ENCODE measurements at regions not wholly inside any gene's neighbourhood (a gene's known extent, or its start where the extent isn't known, plus 50 kb on each side); places are given as distances from the start of the nearest gene placed in this dataset.

- 80% methylated on average over 5 of the region's 9 CpGs for WGBS (ENCODE audit: insufficient coverage)
- CTCF ChIA-PET, result no interaction called here
- H3K27me3 Mint-ChIP-seq, result peaks cover 14% of the 10 kb centered on the region
These were observed 130.9 kb upstream of the ZBTB40 start for GRCh38 chr1:22320587-22321344.

DNA sequence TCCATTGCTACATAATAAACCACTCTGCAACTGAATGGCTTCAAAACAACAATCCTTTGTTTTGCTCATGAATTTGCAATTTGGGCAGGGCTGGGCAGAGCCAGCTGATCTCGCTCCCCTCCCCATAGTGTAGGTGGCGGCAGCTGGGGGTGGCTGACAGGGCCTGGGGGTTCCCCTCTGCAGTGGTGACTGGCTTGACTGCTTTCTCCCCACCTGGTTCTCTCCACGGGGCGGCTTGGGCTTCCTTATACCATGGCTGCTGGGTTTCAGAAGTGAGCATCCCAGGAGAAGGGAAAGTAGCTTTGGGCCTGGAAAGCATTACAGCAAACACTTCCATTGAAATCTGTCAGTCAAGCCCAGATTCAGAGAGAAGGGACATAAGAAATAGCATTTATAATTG is 129.7 kb upstream of the ZBTB40 start:
- no CpG with 5 or more reads among the region's 4 CpGs for WGBS (ENCODE audit: insufficient coverage)
- H3K9ac ChIP-seq (ENCODE audit: low read length), result no peak overlapping the region
- CTCF ChIA-PET, result no interaction called here
- no peaks in the 10 kb centered on the region for H3K79me2 ChIP-seq (ENCODE audit: control insufficient read depth, insufficient read depth, low read length)
- H3K9me3 Mint-ChIP-seq (ENCODE audit: insufficient read depth), result no peaks in the 10 kb centered on the region
- H3K4me1 Mint-ChIP-seq, result no peaks in the 10 kb centered on the region
- H3K9me3 ChIP-seq (ENCODE audit: control extremely low read depth in 1 of 3, control insufficient read depth in 2 of 3, insufficient read depth in 1 of 3, low read length in 2 of 3), result peaks cover 0 to 3% (median 0%) of the 10 kb centered on the region in 3 donors
- no peak overlapping the region for H3K4me2 ChIP-seq (replicated peaks; ENCODE audit: low read depth, low read length, poor library complexity, severe bottlenecking)
- intact Hi-C loops (cut with micrococcal nuclease), result no loop called here
- H3K4me3 Mint-ChIP-seq, result no peak overlapping the region
- TF ChIP-seq, protein P1, sequence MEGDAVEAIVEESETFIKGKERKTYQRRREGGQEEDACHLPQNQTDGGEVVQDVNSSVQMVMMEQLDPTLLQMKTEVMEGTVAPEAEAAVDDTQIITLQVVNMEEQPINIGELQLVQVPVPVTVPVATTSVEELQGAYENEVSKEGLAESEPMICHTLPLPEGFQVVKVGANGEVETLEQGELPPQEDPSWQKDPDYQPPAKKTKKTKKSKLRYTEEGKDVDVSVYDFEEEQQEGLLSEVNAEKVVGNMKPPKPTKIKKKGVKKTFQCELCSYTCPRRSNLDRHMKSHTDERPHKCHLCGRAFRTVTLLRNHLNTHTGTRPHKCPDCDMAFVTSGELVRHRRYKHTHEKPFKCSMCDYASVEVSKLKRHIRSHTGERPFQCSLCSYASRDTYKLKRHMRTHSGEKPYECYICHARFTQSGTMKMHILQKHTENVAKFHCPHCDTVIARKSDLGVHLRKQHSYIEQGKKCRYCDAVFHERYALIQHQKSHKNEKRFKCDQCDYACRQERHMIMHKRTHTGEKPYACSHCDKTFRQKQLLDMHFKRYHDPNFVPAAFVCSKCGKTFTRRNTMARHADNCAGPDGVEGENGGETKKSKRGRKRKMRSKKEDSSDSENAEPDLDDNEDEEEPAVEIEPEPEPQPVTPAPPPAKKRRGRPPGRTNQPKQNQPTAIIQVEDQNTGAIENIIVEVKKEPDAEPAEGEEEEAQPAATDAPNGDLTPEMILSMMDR (IDR thresholded peaks at IDR 0.05), result no peak
- no peak for TF ChIP-seq EZH2 (IDR thresholded peaks at IDR 0.05; ENCODE audit: borderline replicate concordance, insufficient read depth, low read depth, low read length, poor library complexity, severe bottlenecking)
- H3K27ac ChIP-seq (ENCODE audit: low read length in 2 of 2), result no peak overlapping the region
- H3K4me1 ChIP-seq (ENCODE audit: control insufficient read depth in 2 of 2, insufficient read depth in 2 of 2, low read length in 2 of 2), result no peaks in the 10 kb centered on the region
- POLR2A ChIA-PET, result no interaction called here
- DNase-seq, result no peak
- H3K27me3 ChIP-seq (replicated peaks in 1 of 4; ENCODE audit: control extremely low read depth in 1 of 4, control insufficient read depth in 3 of 4, insufficient read depth in 4 of 4, low read length in 3 of 4), result peaks cover 0 to 2% (median 0%) of the 10 kb centered on the region in 4 experiments
- no peak for ATAC-seq (ENCODE audit: low read depth)
- no peaks in the 10 kb centered on the region for H3K36me3 ChIP-seq (replicated peaks in 1 of 2; ENCODE audit: control extremely low read depth in 1 of 2, control insufficient read depth in 1 of 2, extremely low read depth in 1 of 2, insufficient read depth in 2 of 2, low read length in 1 of 2)
- no peak overlapping the region for H3K27ac Mint-ChIP-seq
- H4K20me1 ChIP-seq (ENCODE audit: control insufficient read depth, insufficient read depth, low read length, poor library complexity, severe bottlenecking), result no peaks in the 10 kb centered on the region
- H3K27me3 Mint-ChIP-seq, result peaks cover 14% of the 10 kb centered on the region
- H2AFZ ChIP-seq (ENCODE audit: insufficient read depth, low read depth, low read length, poor library complexity, severe bottlenecking), result no peak overlapping the region
- no peak overlapping the region for H3K4me3 ChIP-seq (ENCODE audit: control extremely low read depth in 1 of 5, extremely low read depth in 1 of 5, insufficient read depth in 1 of 5, low read depth in 2 of 5, low read length in 4 of 5)

More at GRCh38 chr1:22320587-22321344, 130.9 kb upstream of the ZBTB40 start:
- H3K4me1 ChIP-seq (ENCODE audit: control insufficient read depth in 2 of 2, insufficient read depth in 2 of 2, low read length in 2 of 2), result no peaks in the 10 kb centered on the region
- no peak overlapping the region for H3K27ac ChIP-seq (ENCODE audit: low read length in 2 of 2)
- TF ChIP-seq, protein P1 (IDR thresholded peaks at IDR 0.05), result no peak
- TF ChIP-seq EZH2 (IDR thresholded peaks at IDR 0.05; ENCODE audit: borderline replicate concordance, insufficient read depth, low read depth, low read length, poor library complexity, severe bottlenecking), result no peak
- intact Hi-C loops (cut with micrococcal nuclease), result no loop called here
- no peak overlapping the region for H3K4me3 ChIP-seq (ENCODE audit: control extremely low read depth in 1 of 5, extremely low read depth in 1 of 5, insufficient read depth in 1 of 5, low read depth in 2 of 5, low read length in 4 of 5)
- peaks cover 0 to 2% (median 0%) of the 10 kb centered on the region in 4 experiments for H3K27me3 ChIP-seq (replicated peaks in 1 of 4; ENCODE audit: control extremely low read depth in 1 of 4, control insufficient read depth in 3 of 4, insufficient read depth in 4 of 4, low read length in 3 of 4)
- no peak overlapping the region for H3K9ac ChIP-seq (ENCODE audit: low read length)
- H3K4me1 Mint-ChIP-seq, result no peaks in the 10 kb centered on the region
- H3K36me3 ChIP-seq (replicated peaks in 1 of 2; ENCODE audit: control extremely low read depth in 1 of 2, control insufficient read depth in 1 of 2, extremely low read depth in 1 of 2, insufficient read depth in 2 of 2, low read length in 1 of 2), result no peaks in the 10 kb centered on the region
- H3K27ac Mint-ChIP-seq, result no peak overlapping the region
- H2AFZ ChIP-seq (ENCODE audit: insufficient read depth, low read depth, low read length, poor library complexity, severe bottlenecking), result no peak overlapping the region
- DNase-seq (no peak), ATAC-seq (ENCODE audit: low read depth) (no peak)
- no peaks in the 10 kb centered on the region for H3K9me3 Mint-ChIP-seq (ENCODE audit: insufficient read depth)
- POLR2A ChIA-PET, result no interaction called here
- no peak overlapping the region for H3K4me2 ChIP-seq (replicated peaks; ENCODE audit: low read depth, low read length, poor library complexity, severe bottlenecking)
- H3K4me3 Mint-ChIP-seq, result no peak overlapping the region
- H3K79me2 ChIP-seq (ENCODE audit: control insufficient read depth, insufficient read depth, low read length), result no peaks in the 10 kb centered on the region
- peaks cover 0 to 3% (median 0%) of the 10 kb centered on the region in 3 donors for H3K9me3 ChIP-seq (ENCODE audit: control extremely low read depth in 1 of 3, control insufficient read depth in 2 of 3, insufficient read depth in 1 of 3, low read length in 2 of 3)
- no peaks in the 10 kb centered on the region for H4K20me1 ChIP-seq (ENCODE audit: control insufficient read depth, insufficient read depth, low read length, poor library complexity, severe bottlenecking)
